ENCODE measurements at regions not wholly inside any gene's neighbourhood (a gene's known extent, or its start where the extent isn't known, plus 50 kb on each side); places are given as distances from the start of the nearest gene placed in this dataset.

GRCh38 chr2:156864325-156864724 is 393.2 kb upstream of the GALNT5 start:
- peak; percentile 72 for DNase-seq

- no peak for DNase-seq
Observed at GRCh38 chr2:156864753-156865152, 392.8 kb upstream of the GALNT5 start.

- no peak for DNase-seq
Observed at GRCh38 chr2:156867201-156867600, 390.3 kb upstream of the GALNT5 start.

GRCh38 chr2:156874707-156875106 is 382.8 kb upstream of the GALNT5 start:
- DNase-seq: no peak

- no peak for DNase-seq
Observed at GRCh38 chr2:156883804-156884203, 373.7 kb upstream of the GALNT5 start.

GRCh38 chr2:156884216-156884615 is 373.3 kb upstream of the GALNT5 start:
- DNase-seq: no peak

GRCh38 chr2:156890529-156891148 is 366.9 kb upstream of the GALNT5 start:
- DNase-seq: no peak

GRCh38 chr2:156891609-156892008 is 365.9 kb upstream of the GALNT5 start:
- no peak for DNase-seq

GRCh38 chr2:156892467-156893281 is 364.8 kb upstream of the GALNT5 start:
- peak; percentile 56 for DNase-seq

- no peak for DNase-seq
Observed at GRCh38 chr2:156896294-156896693, 361.2 kb upstream of the GALNT5 start.

- no peak for DNase-seq
Observed at GRCh38 chr2:156897548-156897947, 360.0 kb upstream of the GALNT5 start.

- DNase-seq: no peak
Observed at GRCh38 chr2:156901373-156902031, 356.0 kb upstream of the GALNT5 start.

GRCh38 chr2:156903335-156903734 is 354.2 kb upstream of the GALNT5 start:
- no peak for DNase-seq

- DNase-seq: no peak
Observed at GRCh38 chr2:156907806-156908205, 349.7 kb upstream of the GALNT5 start.

GRCh38 chr2:156908825-156909224 is 348.7 kb upstream of the GALNT5 start:
- no peak for DNase-seq

GRCh38 chr2:156909983-156910382 is 347.5 kb upstream of the GALNT5 start:
- no peak for DNase-seq

- no peak for DNase-seq
Observed at GRCh38 chr2:156915332-156915731, 342.2 kb upstream of the GALNT5 start.

GRCh38 chr2:156918410-156918809 is 339.1 kb upstream of the GALNT5 start:
- DNase-seq: no peak

GRCh38 chr2:156930423-156930822 is 327.1 kb upstream of the GALNT5 start:
- no peak for DNase-seq

- no peak for DNase-seq
Observed at GRCh38 chr2:156933645-156934225, 323.8 kb upstream of the GALNT5 start.

- peak; percentile 34 for DNase-seq
Observed at GRCh38 chr2:156935616-156936015, 321.9 kb upstream of the GALNT5 start.

GRCh38 chr2:156937430-156937829 is 320.1 kb upstream of the GALNT5 start:
- DNase-seq: no peak

GRCh38 chr2:156944871-156945270 is 312.6 kb upstream of the GALNT5 start:
- no peak for DNase-seq

- no peak for DNase-seq
Observed at GRCh38 chr2:156947261-156947660, 310.2 kb upstream of the GALNT5 start.
